Uterus (tissue), 3 donors: ENCODE measurements at regions not wholly inside any gene's neighbourhood (a gene's known extent, or its start where the extent isn't known, plus 50 kb on each side); places are given as distances from the start of the nearest gene placed in this dataset.

Experiments
- DNase-seq, 2 donors: peaks; one replicate each; pipeline ENCODE4 v3.0.0-alpha.2; 2019 to 2020
- H3K27ac ChIP-seq, 2 donors: fragments of 200-600 bp; sonication (generic); 1 replicate in 1 of 2; 2 replicates in 1 of 2; pipeline ENCODE4 v1.5.1; 2016 to 2018
- H3K27me3 ChIP-seq, 2 donors: fragments of 200-600 bp; sonication (generic); one replicate each; pipeline ENCODE4 v1.5.1; 2018 to 2019; ENCODE audit warnings: control low read depth in 1 of 2
- H3K36me3 ChIP-seq, 2 donors: fragments of 200-600 bp; sonication (generic); one replicate each; pipeline ENCODE4 v1.5.1; 2019; ENCODE audit warnings: control low read depth in 1 of 2
- H3K4me1 ChIP-seq, 2 donors: fragments of 200-600 bp; sonication (generic); one replicate each; pipeline ENCODE4 v1.5.1; 2018 to 2019; ENCODE audit warnings: control low read depth in 1 of 2
- H3K4me3 ChIP-seq, 2 donors: fragments of 200-600 bp; sonication (generic); 1 replicate in 1 of 2; 2 replicates in 1 of 2; pipeline ENCODE4 v1.5.1; 2018 to 2019; ENCODE audit warnings: mild to moderate bottlenecking in 1 of 2
- H3K9me3 ChIP-seq, 2 donors: fragments of 200-600 bp; sonication (generic); one replicate each; pipeline ENCODE4 v1.5.1; 2019; ENCODE audit warnings: control low read depth in 1 of 2
- POLR2A ChIP-seq, 2 donors: fragments of 450-650 bp; IDR thresholded peaks; one replicate each; pipeline ENCODE4 v1.6.1; 2016; ENCODE audit warnings: antibody characterized with exemption in 2 of 2, mild to moderate bottlenecking in 1 of 2, moderate library complexity in 1 of 2
- intact Hi-C: fragments of 100-400 bp; cut with DNase I; formaldehyde crosslinking; loops from one replicate; pipeline ENCODE4 v1.15.1; 2023; ENCODE audit warnings: low total_unique reads
- TF ChIP-seq, protein P1 (sequence below), 4 experiments: fragments of 200-600 bp in 2 of 4; fragments of 450-650 bp in 2 of 4; sonication (generic) in 2 of 4; IDR thresholded peaks; one replicate each; pipeline ENCODE4 v1.5.1; 2016 to 2019; ENCODE audit warnings: antibody characterized with exemption in 4 of 4, mild to moderate bottlenecking in 2 of 4, moderate library complexity in 1 of 4
- donor health status: DM: yes; HTN: yes; CAD: no.

DNA sequence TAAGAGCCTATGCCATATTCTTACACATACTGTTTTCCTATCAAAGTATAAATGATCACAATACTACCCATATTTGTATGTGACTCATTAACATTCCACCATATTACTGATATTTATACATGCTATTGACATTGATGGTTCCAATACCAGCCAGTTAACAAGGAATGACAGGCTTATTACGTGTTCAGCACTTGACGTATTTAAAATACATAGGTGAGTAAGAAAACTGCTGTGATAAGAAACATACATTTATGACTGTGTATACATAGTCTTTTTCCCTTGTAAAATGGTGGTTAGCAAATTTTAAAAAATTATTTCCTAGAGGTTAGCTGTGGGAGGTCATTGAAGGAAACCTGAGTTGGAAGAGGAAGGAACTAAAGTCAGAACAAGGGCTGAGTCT is 81.1 kb upstream of the NEUROD6 start:
- Histone ChIP-seq H3K4me3 (no peak overlapping the region), H3K27me3 (no peaks in the 10 kb centered on the region), H3K9me3 (no peaks in the 10 kb centered on the region), H3K36me3 (no peaks in the 10 kb centered on the region), H3K4me1 (no peaks in the 10 kb centered on the region), H3K27ac (no peak overlapping the region)
- TF ChIP-seq POLR2A (IDR thresholded peaks at IDR 0.05), result no peak
- TF ChIP-seq, protein P1, sequence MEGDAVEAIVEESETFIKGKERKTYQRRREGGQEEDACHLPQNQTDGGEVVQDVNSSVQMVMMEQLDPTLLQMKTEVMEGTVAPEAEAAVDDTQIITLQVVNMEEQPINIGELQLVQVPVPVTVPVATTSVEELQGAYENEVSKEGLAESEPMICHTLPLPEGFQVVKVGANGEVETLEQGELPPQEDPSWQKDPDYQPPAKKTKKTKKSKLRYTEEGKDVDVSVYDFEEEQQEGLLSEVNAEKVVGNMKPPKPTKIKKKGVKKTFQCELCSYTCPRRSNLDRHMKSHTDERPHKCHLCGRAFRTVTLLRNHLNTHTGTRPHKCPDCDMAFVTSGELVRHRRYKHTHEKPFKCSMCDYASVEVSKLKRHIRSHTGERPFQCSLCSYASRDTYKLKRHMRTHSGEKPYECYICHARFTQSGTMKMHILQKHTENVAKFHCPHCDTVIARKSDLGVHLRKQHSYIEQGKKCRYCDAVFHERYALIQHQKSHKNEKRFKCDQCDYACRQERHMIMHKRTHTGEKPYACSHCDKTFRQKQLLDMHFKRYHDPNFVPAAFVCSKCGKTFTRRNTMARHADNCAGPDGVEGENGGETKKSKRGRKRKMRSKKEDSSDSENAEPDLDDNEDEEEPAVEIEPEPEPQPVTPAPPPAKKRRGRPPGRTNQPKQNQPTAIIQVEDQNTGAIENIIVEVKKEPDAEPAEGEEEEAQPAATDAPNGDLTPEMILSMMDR (IDR thresholded peaks at IDR 0.05), result no peak
- DNase-seq, result no peak
- intact Hi-C loops, result no loop called here

DNA sequence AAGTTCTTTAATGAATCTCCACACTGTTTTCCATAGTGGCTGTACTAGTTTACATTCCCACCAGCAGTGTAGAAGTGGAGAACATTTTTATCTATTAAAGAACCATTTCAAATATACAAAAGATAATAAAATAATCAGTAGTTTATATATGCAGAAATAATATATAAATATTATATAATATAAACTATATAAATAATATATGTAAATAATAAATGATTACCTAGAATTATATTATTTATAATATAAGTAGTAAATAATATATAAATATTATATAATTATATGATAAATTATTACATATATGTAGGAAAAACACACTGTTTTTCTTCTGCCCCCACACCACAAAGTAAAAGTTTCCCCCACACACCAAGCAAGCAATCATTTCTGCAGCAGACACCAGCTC is 83.5 kb upstream of the NEUROD6 start:
- intact Hi-C loops, result no loop called here
- Histone ChIP-seq H3K4me3 (no peak overlapping the region), H3K27me3 (no peaks in the 10 kb centered on the region), H3K4me1 (no peaks in the 10 kb centered on the region), H3K27ac (no peak overlapping the region), H3K36me3 (no peaks in the 10 kb centered on the region), H3K9me3 (no peaks in the 10 kb centered on the region)
- TF ChIP-seq POLR2A (IDR thresholded peaks at IDR 0.05), result no peak
- TF ChIP-seq, protein P1 (IDR thresholded peaks at IDR 0.05), result no peak
- no peak for DNase-seq

DNA sequence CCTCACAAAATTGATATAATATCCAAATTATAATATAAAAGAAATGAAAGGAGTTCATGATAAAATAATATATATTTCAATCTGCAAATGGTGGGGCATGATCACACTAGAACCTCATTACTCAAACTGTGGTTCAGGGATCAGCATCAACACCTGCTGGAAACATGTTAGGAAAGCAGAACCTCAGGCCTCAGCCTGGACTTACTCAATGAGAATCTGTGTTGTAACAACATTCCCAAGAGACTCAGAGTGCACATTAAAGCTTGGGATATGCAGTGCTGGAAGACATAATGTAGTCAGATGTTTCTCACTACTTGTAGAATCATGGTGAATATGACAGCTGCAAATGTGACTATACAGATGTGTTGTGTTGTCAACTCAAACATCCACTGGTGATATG is 81.7 kb upstream of the ITPRID1 start:
- TF ChIP-seq POLR2A (IDR thresholded peaks at IDR 0.05), result no peak
- TF ChIP-seq, protein P1 (IDR thresholded peaks at IDR 0.05), result no peak
- Histone ChIP-seq H3K27ac (no peak overlapping the region), H3K9me3 (no peaks in the 10 kb centered on the region), H3K4me1 (no peaks in the 10 kb centered on the region), H3K27me3 (no peaks in the 10 kb centered on the region), H3K36me3 (no peaks in the 10 kb centered on the region), H3K4me3 (no peak overlapping the region)
- no peak for DNase-seq
- intact Hi-C loops, result loop anchor here (10.0 kb wide), 1 partner anchor 303 kb away; no protein-coding TSS in a partner anchor

DNA sequence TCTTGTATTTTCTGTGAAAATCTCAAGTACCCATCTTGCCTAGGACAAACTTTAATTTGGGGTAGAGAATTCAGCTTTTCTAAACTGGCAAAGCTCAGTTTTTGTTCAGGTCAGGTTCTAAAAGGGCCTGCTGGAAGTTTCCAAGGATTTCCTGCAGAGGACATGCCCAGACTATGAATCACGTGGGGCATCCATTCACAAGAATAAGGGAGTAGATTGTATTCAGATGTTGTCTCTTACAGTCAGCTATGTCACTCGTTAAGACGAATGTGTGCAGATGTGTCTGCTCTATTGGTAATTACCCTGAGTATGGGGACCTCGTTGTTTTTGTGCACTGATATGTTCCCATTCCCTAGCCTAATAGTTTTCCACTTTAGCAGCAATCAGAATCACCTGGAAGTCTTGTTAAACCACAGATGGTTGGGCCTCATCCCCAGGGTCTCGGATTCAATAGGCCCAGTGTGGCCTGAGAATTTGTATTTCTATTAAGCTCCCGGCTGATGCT is 81.0 kb upstream of the ITPRID1 start:
- H3K27ac ChIP-seq, result no peak overlapping the region
- TF ChIP-seq POLR2A (IDR thresholded peaks at IDR 0.05), result no peak
- TF ChIP-seq, protein P1 (IDR thresholded peaks at IDR 0.05), result no peak
- H3K9me3 ChIP-seq, result no peaks in the 10 kb centered on the region
- DNase-seq, result no peak
- H3K4me3 ChIP-seq, result no peak overlapping the region
- H3K36me3 ChIP-seq, result no peaks in the 10 kb centered on the region
- H3K4me1 ChIP-seq, result no peaks in the 10 kb centered on the region
- no peaks in the 10 kb centered on the region for H3K27me3 ChIP-seq
- intact Hi-C loops, result loop anchor here (10.0 kb wide), 1 partner anchor 302 kb away; no protein-coding TSS in a partner anchor

DNA sequence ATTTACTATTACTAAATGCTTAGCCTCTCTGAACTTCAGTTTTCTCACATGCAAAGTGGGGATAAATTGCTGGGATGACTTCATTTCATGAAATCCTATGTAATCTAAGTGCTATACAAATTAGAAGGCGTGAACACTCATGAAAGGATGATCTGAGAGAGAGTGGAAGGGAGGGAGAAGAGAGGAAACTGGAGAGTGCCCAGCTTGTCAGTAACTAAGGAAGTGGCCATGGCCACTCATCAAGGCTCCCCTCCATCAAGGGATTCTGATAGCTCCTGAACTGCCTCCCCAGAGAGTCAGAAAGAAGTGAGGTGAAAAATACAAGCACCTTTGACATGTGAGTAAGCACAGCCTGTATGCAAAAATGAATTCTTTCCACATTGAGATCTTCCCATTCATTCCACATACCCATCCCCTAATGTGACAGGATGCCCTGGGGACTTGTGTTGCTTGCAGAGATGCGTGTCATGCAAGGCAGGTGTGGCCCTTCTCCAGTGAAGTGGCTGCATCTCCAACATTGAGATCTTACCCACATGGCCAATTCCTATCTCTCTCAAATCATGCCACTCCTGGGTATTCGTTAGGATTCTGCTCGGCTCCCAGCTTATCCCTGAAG is 76.5 kb upstream of the ITPRID1 start:
- H3K36me3 ChIP-seq, result no peaks in the 10 kb centered on the region
- no peaks in the 10 kb centered on the region for H3K4me1 ChIP-seq
- H3K27me3 ChIP-seq, result no peaks in the 10 kb centered on the region
- TF ChIP-seq POLR2A (IDR thresholded peaks at IDR 0.05), result no peak
- TF ChIP-seq, protein P1 (IDR thresholded peaks at IDR 0.05), result no peak
- no peaks in the 10 kb centered on the region for H3K9me3 ChIP-seq
- no peak overlapping the region for H3K27ac ChIP-seq
- intact Hi-C loops, result loop anchor here (10.0 kb wide), 1 partner anchor 297 kb away; no protein-coding TSS in a partner anchor
- no peak overlapping the region for H3K4me3 ChIP-seq
- no peak for DNase-seq
